ENCODE measurements at regions not wholly inside any gene's neighbourhood (a gene's known extent, or its start where the extent isn't known, plus 50 kb on each side); places are given as distances from the start of the nearest gene placed in this dataset.
A peak's percentile ranks its signal among the peaks of the same experiment; 100 is the strongest.

DNA sequence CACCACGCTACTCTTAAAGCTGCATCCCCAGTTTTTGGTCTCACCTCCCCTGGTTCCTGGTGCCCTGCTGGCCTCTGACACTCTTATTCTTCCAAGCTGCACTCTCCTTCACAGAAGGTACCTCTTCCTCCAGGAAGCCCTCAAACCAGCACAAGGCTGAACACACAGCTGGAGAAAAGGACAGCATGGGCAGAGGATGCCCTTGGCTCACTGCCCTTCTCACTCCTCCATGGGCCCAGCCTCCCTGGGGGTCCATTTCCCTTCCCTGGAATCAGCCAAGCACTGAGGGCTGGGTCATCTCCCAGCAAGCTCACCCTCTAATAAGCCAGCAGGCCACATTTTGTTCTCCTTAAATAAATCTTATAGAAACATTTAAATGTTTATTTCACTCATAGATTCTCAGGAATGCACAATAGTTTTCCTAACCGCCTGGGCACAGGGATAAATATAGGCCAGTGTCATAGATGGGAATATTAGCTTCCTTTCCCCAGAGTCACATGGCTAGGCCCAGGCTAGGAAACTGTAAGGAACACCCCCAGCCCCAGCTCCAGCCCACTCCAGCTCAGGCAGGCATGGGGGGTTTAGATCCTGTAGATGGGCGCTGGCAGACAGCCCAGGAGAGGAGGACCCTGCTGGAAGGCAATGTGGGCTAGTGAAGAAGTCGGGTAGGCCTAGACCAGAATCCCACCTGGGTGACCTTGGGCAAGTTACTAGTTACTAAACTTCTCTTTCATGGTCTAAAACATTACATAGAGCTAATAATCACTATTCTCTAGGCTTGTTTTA is 51.5 kb downstream of the IRAG1 start:
- TF ChIP-seq POLR2A (IDR thresholded peaks at IDR 0.05) (no peak), CTCF (IDR thresholded peaks at IDR 0.05) (no peak)
- Histone ChIP-seq H3K4me3 (no peak overlapping the region), H3K4me1 (peaks cover 10% of the 10 kb centered on the region), H3K27me3 (no peaks in the 10 kb centered on the region), H3K36me3 (ENCODE audit: low read depth, missing control alignments) (no peaks in the 10 kb centered on the region), H3K9me3 (no peaks in the 10 kb centered on the region), H3K27ac (peak overlapping the region in 1 of 2 donors; percentile 65)
- no peak for DNase-seq
- intact Hi-C loops (cut with DNase I; ENCODE audit: low total_unique reads): no loop called here
- 80 to 81% methylated on average over 4 of the region's 4 CpGs for WGBS, 2 donors

DNA sequence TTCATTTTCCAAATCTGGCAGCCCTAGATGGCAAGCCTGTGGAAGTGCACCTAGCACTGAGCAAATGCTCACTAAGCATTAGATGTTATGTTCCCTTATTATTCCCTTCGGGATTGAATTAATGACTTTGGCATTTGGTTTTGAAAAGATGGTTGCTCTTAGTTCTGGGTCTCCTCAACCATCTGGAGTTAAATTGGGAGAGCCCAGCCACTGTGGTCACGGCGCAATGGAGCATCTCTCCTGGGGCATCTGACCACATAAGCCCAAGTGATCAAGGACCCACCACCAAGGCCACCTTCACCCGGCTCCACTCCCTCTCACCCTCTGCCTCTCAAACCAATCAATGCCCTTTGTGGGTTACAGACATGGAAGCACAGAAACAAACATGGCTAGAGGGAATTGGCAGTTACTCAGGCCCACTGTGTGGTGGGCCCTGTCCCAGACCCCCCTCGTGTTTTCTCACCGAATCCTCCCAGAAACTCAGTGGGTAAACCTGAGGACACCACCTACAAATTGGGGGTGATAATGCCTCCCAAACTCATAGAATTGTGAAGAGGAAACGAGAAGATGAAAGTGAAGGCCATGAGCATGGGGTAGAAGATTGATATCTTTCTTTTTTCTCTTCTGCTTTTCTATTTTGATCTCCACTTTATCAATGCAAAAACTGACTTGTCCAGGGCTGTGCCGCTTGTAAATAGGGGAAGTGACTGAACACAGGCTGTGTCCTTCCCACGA is 52.2 kb downstream of the IRAG1 start:
- Histone ChIP-seq H3K27ac (peak overlapping the region in 1 of 2 donors; percentile 65), H3K36me3 (ENCODE audit: low read depth, missing control alignments) (no peaks in the 10 kb centered on the region), H3K27me3 (no peaks in the 10 kb centered on the region), H3K4me1 (peaks cover 10% of the 10 kb centered on the region), H3K9me3 (no peaks in the 10 kb centered on the region), H3K4me3 (no peak overlapping the region)
- TF ChIP-seq CTCF (IDR thresholded peaks at IDR 0.05) (no peak), POLR2A (IDR thresholded peaks at IDR 0.05) (no peak)
- DNase-seq: no peak
- WGBS, 2 donors: 77 to 82% methylated on average over 9 of the region's 9 CpGs
- intact Hi-C loops (cut with DNase I; ENCODE audit: low total_unique reads): no loop called here

DNA sequence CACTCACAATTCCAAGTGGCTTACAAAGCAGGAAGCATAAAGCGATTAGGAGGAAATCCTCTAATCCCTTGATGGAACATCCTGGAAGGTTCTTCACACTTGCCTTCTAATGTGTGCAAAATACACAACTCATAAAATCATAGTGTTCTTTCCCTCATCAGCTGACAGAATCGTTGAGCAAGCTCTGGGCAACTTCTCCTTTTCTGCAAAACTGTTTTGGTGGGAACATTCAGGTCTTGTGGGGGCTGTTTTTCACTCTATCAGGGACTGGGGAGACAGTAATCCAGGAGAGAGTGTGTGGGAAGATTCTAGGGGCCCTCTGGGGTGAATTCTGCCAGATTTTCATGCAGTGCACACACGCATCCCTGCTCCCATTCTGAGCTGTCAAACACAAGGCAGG is 53.2 kb downstream of the IRAG1 start:
- no peaks in the 10 kb centered on the region for H3K9me3 ChIP-seq
- no peaks in the 10 kb centered on the region for H3K27me3 ChIP-seq
- DNase-seq: no peak
- no peak overlapping the region for H3K4me3 ChIP-seq
- H3K27ac ChIP-seq: peak overlapping the region in 1 of 2 donors; percentile 65
- intact Hi-C loops (cut with DNase I; ENCODE audit: low total_unique reads): no loop called here
- no peaks in the 10 kb centered on the region for H3K36me3 ChIP-seq (ENCODE audit: low read depth, missing control alignments)
- 37 to 64% methylated on average over 3 of the region's 3 CpGs for WGBS, 2 donors
- TF ChIP-seq POLR2A (IDR thresholded peaks at IDR 0.05) (no peak), CTCF (IDR thresholded peaks at IDR 0.05) (no peak)
- peaks cover 10% of the 10 kb centered on the region for H3K4me1 ChIP-seq

- no peaks in the 10 kb centered on the region for H3K27me3 ChIP-seq
- WGBS, 2 donors: 77 to 82% methylated on average over 7 of the region's 7 CpGs
- H3K4me1 ChIP-seq: peaks cover 10% of the 10 kb centered on the region
- peak overlapping the region in 1 of 2 donors; percentile 65 for H3K27ac ChIP-seq
- no peaks in the 10 kb centered on the region for H3K9me3 ChIP-seq
- H3K36me3 ChIP-seq (ENCODE audit: low read depth, missing control alignments): no peaks in the 10 kb centered on the region
- DNase-seq: no peak
- TF ChIP-seq POLR2A (IDR thresholded peaks at IDR 0.05): no peak
- TF ChIP-seq CTCF (IDR thresholded peaks at IDR 0.05): no peak
- H3K4me3 ChIP-seq: no peak overlapping the region
- intact Hi-C loops (cut with DNase I; ENCODE audit: low total_unique reads): no loop called here
These were observed 54.2 kb downstream of the IRAG1 start for GRCh38 chr11:10639350-10639749.

All from testis (tissue), 2 donors.